ENCODE measurements at regions not wholly inside any gene's neighbourhood (a gene's known extent, or its start where the extent isn't known, plus 50 kb on each side); places are given as distances from the start of the nearest gene placed in this dataset.
A peak's percentile ranks its signal among the peaks of the same experiment; 100 is the strongest.

- DNase-seq (ENCODE audit: low read depth) = no peak
- TF ChIP-seq CTCF (IDR thresholded peaks at IDR 0.05; ENCODE audit: insufficient read depth, low read depth, low read length, missing control alignments) = no peak
- no peak overlapping the region for H3K4me3 ChIP-seq (ENCODE audit: low read depth, low read length)
Measured at GRCh38 chr10:94205396-94205831, 157.3 kb downstream of the NOC3L start.

GRCh38 chr10:94206176-94206575, 156.6 kb downstream of the NOC3L start:
- TF ChIP-seq CTCF (IDR thresholded peaks at IDR 0.05; ENCODE audit: insufficient read depth, low read depth, low read length, missing control alignments) = no peak
- DNase-seq (ENCODE audit: low read depth) = peak; percentile 15
- H3K4me3 ChIP-seq (ENCODE audit: low read depth, low read length) = no peak overlapping the region

DNA sequence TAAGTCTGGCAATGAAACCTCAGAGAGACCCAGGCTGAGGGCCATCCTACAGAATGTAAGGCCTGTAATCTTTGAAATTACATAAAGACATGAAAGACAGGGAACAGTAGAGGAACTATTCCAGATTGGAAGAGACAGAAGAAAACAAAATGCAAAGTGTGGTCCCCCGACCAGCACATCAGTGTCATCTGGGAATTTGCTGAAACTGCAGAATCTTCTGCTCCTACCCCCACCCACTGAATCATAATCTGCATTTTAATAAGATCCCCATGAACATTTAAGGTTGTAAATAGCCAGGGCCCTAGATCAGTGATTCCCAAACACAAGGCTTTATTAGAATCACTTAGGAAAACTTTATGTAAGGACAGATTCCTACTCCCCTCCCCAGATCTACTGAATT, 154.4 kb downstream of the NOC3L start:
- no peak for DNase-seq (ENCODE audit: low read depth)
- H3K4me3 ChIP-seq (ENCODE audit: low read depth, low read length) = no peak overlapping the region
- TF ChIP-seq CTCF (IDR thresholded peaks at IDR 0.05; ENCODE audit: insufficient read depth, low read depth, low read length, missing control alignments) = no peak

GRCh38 chr10:94210440-94211168, 152.1 kb downstream of the NOC3L start:
- H3K4me3 ChIP-seq (ENCODE audit: low read depth, low read length) = no peak overlapping the region
- DNase-seq (ENCODE audit: low read depth) = no peak
- no peak for TF ChIP-seq CTCF (IDR thresholded peaks at IDR 0.05; ENCODE audit: insufficient read depth, low read depth, low read length, missing control alignments)

DNA sequence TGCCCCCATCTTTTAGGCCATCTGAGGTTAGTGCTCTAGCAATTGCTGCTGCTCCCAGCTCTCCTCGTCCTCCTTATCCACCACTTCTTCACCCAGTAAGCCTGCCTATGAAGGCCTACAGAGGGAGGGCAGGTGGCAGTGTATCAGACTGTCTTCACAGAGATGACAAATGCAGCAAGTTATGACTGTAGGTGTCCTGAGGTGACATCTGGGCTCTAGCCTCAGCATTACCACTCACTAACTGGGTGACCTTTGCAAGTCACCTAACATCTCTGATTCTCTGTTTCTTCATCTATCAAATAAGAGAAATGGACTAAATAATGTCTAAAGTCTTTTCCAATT, 151.6 kb downstream of the NOC3L start:
- no peak for TF ChIP-seq CTCF (IDR thresholded peaks at IDR 0.05; ENCODE audit: insufficient read depth, low read depth, low read length, missing control alignments)
- no peak for DNase-seq (ENCODE audit: low read depth)
- H3K4me3 ChIP-seq (ENCODE audit: low read depth, low read length) = no peak overlapping the region

- DNase-seq (ENCODE audit: low read depth) = no peak
- no peak for TF ChIP-seq CTCF (IDR thresholded peaks at IDR 0.05; ENCODE audit: insufficient read depth, low read depth, low read length, missing control alignments)
- no peak overlapping the region for H3K4me3 ChIP-seq (ENCODE audit: low read depth, low read length)
Measured at GRCh38 chr10:94213001-94213530, 149.7 kb downstream of the NOC3L start.

DNA sequence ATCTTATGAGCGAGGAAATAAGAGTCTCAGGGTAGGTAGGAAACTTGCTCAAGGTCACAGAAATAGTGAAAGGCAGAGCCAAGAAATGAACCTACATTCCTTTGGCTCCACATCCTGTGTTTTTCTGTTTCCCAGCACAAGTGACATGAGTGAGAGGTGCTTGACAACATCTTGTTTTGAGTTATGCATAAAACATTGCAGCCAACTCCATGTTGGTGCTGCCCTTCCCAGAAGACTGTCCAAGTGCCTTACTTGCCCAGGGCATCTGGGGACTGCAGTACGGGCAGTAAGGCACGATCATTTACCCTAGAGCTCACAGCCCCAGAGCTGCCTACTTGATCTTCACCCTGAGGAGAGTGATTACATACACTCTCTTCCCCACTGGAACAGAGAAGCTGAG, 148.8 kb downstream of the NOC3L start:
- TF ChIP-seq CTCF (IDR thresholded peaks at IDR 0.05; ENCODE audit: insufficient read depth, low read depth, low read length, missing control alignments) = no peak
- H3K4me3 ChIP-seq (ENCODE audit: low read depth, low read length) = no peak overlapping the region
- DNase-seq (ENCODE audit: low read depth) = no peak
